Liver (tissue), 8 donors: ENCODE measurements at regions not wholly inside any gene's neighbourhood (a gene's known extent, or its start where the extent isn't known, plus 50 kb on each side); places are given as distances from the start of the nearest gene placed in this dataset.

ENCODE experiments used
- DNase-seq: peaks from one replicate; pipeline ENCODE4 v3.0.0-alpha.2; 2017; ENCODE audit warnings: low spot score
- H3K27ac ChIP-seq, 2 donors: one replicate each; pipeline ENCODE4 v1.7.0; 2013; ENCODE audit warnings: inconsistent platforms in 2 of 2, low read length in 2 of 2, control low read depth in 1 of 2, low read depth in 1 of 2, mild to moderate bottlenecking in 1 of 2
- H3K27me3 ChIP-seq, 4 donors: one replicate each; pipeline versions ENCODE4 v1.6.1 to v1.7.0; 2013; ENCODE audit warnings: low read length in 3 of 4, inconsistent platforms in 1 of 4, mild to moderate bottlenecking in 1 of 4, moderate library complexity in 1 of 4; ENCODE audit not compliant: control insufficient read depth in 4 of 4, insufficient read depth in 4 of 4
- H3K36me3 ChIP-seq, 4 donors: one replicate each; pipeline versions ENCODE4 v1.6.1 to v1.7.0; 2013; ENCODE audit warnings: low read length in 3 of 4, mild to moderate bottlenecking in 3 of 4, low read depth in 1 of 4, moderate library complexity in 1 of 4; ENCODE audit not compliant: control insufficient read depth in 4 of 4, insufficient read depth in 3 of 4
- H3K4me1 ChIP-seq, 4 donors: one replicate each; pipeline versions ENCODE4 v1.6.1 to v1.7.0; 2013; ENCODE audit warnings: low read length in 3 of 4, mild to moderate bottlenecking in 3 of 4, moderate library complexity in 1 of 4; ENCODE audit not compliant: control insufficient read depth in 4 of 4, insufficient read depth in 4 of 4
- H3K4me3 ChIP-seq, 3 donors: one replicate each; pipeline versions ENCODE4 v1.6.1 to v1.7.0; 2013; ENCODE audit warnings: low read length in 3 of 3, control low read depth in 1 of 3, low read depth in 1 of 3, mild to moderate bottlenecking in 1 of 3
- H3K9ac ChIP-seq, 2 donors: one replicate each; pipeline ENCODE4 v1.7.0; 2013; ENCODE audit warnings: low read length in 2 of 2, mild to moderate bottlenecking in 2 of 2, moderate library complexity in 2 of 2, control low read depth in 1 of 2, low read depth in 1 of 2
- H3K9me3 ChIP-seq, 4 donors: one replicate each; pipeline versions ENCODE4 v1.6.1 to v1.7.0; 2013; ENCODE audit warnings: low read length in 3 of 4; ENCODE audit not compliant: control insufficient read depth in 4 of 4
- FOXA1 ChIP-seq: IDR thresholded peaks from 2 replicates; pipeline ENCODE4 v1.6.1; 2016; ENCODE audit warnings: antibody characterized with exemption
- FOXA2 ChIP-seq: IDR thresholded peaks from 2 replicates; pipeline ENCODE4 v1.6.1; 2016; ENCODE audit warnings: antibody characterized with exemption
- GABPA ChIP-seq, 2 donors: IDR thresholded peaks in 1 of 2; conservative IDR thresholded peaks in 1 of 2; 2 replicates each; pipeline ENCODE4 v1.6.1; 2016; ENCODE audit warnings: antibody characterized with exemption in 2 of 2, mild to moderate bottlenecking in 1 of 2, moderate library complexity in 1 of 2
- HNF4A ChIP-seq, 2 donors: conservative IDR thresholded peaks; 2 replicates each; pipeline ENCODE4 v1.6.1; 2016; ENCODE audit warnings: antibody characterized with exemption in 2 of 2, mild to moderate bottlenecking in 2 of 2
- HNF4G ChIP-seq: IDR thresholded peaks from 2 replicates; pipeline ENCODE4 v1.6.1; 2016; ENCODE audit warnings: antibody characterized with exemption
- JUND ChIP-seq, 2 donors: IDR thresholded peaks; 2 replicates each; pipeline ENCODE4 v1.6.1; 2016; ENCODE audit warnings: antibody characterized with exemption in 2 of 2
- MAX ChIP-seq: IDR thresholded peaks from 2 replicates; pipeline ENCODE4 v1.6.1; 2016; ENCODE audit warnings: antibody characterized with exemption
- RAD21 ChIP-seq, 2 donors: IDR thresholded peaks; 2 replicates each; pipeline ENCODE4 v1.6.1; 2016; ENCODE audit warnings: antibody characterized with exemption in 2 of 2, mild to moderate bottlenecking in 2 of 2
- RXRA ChIP-seq, 2 donors: IDR thresholded peaks; 2 replicates each; pipeline ENCODE4 v1.6.1; 2017 to 2018; ENCODE audit warnings: antibody characterized with exemption in 2 of 2, mild to moderate bottlenecking in 1 of 2
- SP1 ChIP-seq: IDR thresholded peaks from 2 replicates; pipeline ENCODE4 v1.6.1; 2018; ENCODE audit warnings: antibody characterized with exemption, mild to moderate bottlenecking
- TAF1 ChIP-seq: conservative IDR thresholded peaks from 2 replicates; pipeline ENCODE4 v1.6.1; 2016; ENCODE audit warnings: antibody characterized with exemption, mild to moderate bottlenecking
- YY1 ChIP-seq: IDR thresholded peaks from 2 replicates; pipeline ENCODE4 v1.6.1; 2016; ENCODE audit warnings: antibody characterized with exemption, mild to moderate bottlenecking
- WGBS: extraction: QIAGEN DNeasy Blood & Tissue Kit; methylation state at CpG from one replicate; pipeline ENCODE4 v1.1.7; 2013; 5-methylcytosine and 5-hydroxymethylcytosine counted together
- TF ChIP-seq, protein P1 (sequence below): fragments of 150-350 bp; IDR thresholded peaks from 2 replicates; pipeline ENCODE4 v1.5.1; 2017; ENCODE audit warnings: improper control_type of control experiment, low read depth, low read length; ENCODE audit not compliant: missing input control
- TF ChIP-seq, protein P2 (sequence below): IDR thresholded peaks from 2 replicates; pipeline ENCODE4 v1.6.1; 2016; ENCODE audit warnings: antibody characterized with exemption
- TF ChIP-seq, protein P3 (sequence below): IDR thresholded peaks from 2 replicates; pipeline ENCODE4 v1.6.1; 2016; ENCODE audit warnings: antibody characterized with exemption, mild to moderate bottlenecking
- donor health status: healthy.
- donor health status: healthy.
- donor health status: healthy.
- donor health status: healthy.
- donor health status: healthy.

DNA sequence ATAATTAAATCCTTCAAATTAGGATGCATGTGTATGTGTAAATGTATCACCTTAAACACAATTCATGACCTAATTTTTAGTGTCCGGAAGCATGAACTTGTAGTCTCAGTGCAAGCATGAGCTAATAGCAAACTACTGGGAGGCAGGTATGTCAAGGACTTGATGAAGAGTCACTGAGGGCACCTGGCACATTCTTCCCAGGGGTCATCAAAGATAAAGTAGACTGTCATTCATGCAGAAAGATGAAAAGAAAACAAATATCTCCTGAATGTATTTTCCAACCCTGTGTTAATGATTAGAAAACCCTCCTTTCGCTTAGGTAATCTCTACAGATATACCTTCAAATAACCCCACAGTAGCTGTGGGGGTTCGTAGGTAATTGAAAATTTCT lies 234.9 kb downstream of the SOCS6 start:
- TF ChIP-seq FOXA2 = no peak
- TF ChIP-seq RXRA (IDR thresholded peaks at IDR 0.05) = no peak
- no peak for TF ChIP-seq RAD21 (IDR thresholded peaks at IDR 0.05)
- no peak for TF ChIP-seq HNF4G
- no peak for TF ChIP-seq SP1
- TF ChIP-seq MAX = no peak
- no peak for TF ChIP-seq TAF1
- TF ChIP-seq FOXA1 = no peak
- TF ChIP-seq, protein P1, sequence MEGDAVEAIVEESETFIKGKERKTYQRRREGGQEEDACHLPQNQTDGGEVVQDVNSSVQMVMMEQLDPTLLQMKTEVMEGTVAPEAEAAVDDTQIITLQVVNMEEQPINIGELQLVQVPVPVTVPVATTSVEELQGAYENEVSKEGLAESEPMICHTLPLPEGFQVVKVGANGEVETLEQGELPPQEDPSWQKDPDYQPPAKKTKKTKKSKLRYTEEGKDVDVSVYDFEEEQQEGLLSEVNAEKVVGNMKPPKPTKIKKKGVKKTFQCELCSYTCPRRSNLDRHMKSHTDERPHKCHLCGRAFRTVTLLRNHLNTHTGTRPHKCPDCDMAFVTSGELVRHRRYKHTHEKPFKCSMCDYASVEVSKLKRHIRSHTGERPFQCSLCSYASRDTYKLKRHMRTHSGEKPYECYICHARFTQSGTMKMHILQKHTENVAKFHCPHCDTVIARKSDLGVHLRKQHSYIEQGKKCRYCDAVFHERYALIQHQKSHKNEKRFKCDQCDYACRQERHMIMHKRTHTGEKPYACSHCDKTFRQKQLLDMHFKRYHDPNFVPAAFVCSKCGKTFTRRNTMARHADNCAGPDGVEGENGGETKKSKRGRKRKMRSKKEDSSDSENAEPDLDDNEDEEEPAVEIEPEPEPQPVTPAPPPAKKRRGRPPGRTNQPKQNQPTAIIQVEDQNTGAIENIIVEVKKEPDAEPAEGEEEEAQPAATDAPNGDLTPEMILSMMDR = no peak
- no peak for TF ChIP-seq HNF4A (conservative IDR thresholded peaks at IDR 0.05)
- TF ChIP-seq, protein P2, sequence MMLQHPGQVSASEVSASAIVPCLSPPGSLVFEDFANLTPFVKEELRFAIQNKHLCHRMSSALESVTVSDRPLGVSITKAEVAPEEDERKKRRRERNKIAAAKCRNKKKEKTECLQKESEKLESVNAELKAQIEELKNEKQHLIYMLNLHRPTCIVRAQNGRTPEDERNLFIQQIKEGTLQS = no peak
- no peak for TF ChIP-seq GABPA (IDR thresholded peaks at IDR 0.05 in 1 of 2, conservative IDR thresholded peaks at IDR 0.05 in 1 of 2)
- H3K27me3 ChIP-seq = peaks cover 0 to 4% (median 0%) of the 10 kb centered on the region in 4 donors
- no peaks in the 10 kb centered on the region for H3K9me3 ChIP-seq
- H3K27ac ChIP-seq = no peak overlapping the region
- no peaks in the 10 kb centered on the region for H3K4me1 ChIP-seq
- H3K36me3 ChIP-seq = no peaks in the 10 kb centered on the region
- 85% methylated on average over 3 of the region's 3 CpGs for WGBS
- no peak overlapping the region for H3K9ac ChIP-seq
- no peak overlapping the region for H3K4me3 ChIP-seq
- DNase-seq = no peak

DNA sequence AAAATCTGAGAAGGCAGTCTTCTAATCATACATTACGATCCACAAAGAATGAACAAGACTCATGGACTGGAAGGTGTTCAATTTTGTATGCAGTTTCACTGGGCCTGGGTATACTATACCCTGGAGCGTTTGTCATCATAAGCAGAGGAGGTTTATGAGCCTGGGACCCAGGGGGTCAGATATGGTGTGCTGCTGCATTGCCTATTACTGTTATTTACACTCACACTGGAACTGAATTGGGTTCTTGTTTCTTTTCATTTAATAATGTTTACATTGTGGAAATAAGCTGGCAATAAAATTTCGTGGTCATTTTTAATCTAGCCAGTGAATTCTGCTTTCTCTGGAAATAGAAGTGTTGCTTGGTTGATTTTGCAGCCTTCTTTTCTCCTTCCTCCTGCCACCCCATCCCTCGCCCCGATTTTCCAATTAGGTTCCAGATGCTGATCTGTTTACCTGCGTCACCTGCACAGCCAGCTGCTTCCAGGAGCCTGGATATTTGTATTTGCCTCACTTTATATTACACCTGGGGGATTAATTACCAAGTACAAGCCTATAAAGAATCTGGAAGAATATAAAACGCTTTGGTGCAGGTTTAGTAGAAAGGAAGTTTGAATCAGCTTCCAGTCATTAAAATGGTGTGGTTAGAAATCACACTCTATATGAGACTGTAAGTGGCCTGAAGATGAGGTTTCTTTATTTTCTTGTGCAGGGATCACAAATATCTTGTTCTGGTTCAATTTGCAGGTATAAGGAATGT lies 234.4 kb downstream of the SOCS6 start:
- TF ChIP-seq, protein P2 = no peak
- TF ChIP-seq FOXA1 (no peak), FOXA2 (no peak), HNF4G (no peak), YY1 (no peak), HNF4A (conservative IDR thresholded peaks at IDR 0.05) (no peak)
- Histone ChIP-seq H3K4me3 (no peak overlapping the region), H3K9ac (no peak overlapping the region), H3K36me3 (no peaks in the 10 kb centered on the region), H3K4me1 (no peaks in the 10 kb centered on the region), H3K9me3 (no peaks in the 10 kb centered on the region), H3K27ac (no peak overlapping the region), H3K27me3 (peaks cover 0 to 4% (median 0%) of the 10 kb centered on the region in 4 donors)
- no peak for DNase-seq
- 69% methylated on average over 7 of the region's 7 CpGs for WGBS

GRCh38 chr18:70522183-70522680 lies 233.4 kb downstream of the SOCS6 start:
- Histone ChIP-seq H3K4me1 (no peaks in the 10 kb centered on the region), H3K9ac (no peak overlapping the region), H3K9me3 (no peaks in the 10 kb centered on the region), H3K4me3 (no peak overlapping the region), H3K27me3 (peaks cover 0 to 4% (median 0%) of the 10 kb centered on the region in 4 donors), H3K27ac (no peak overlapping the region), H3K36me3 (no peaks in the 10 kb centered on the region)
- no peak for DNase-seq
- 74% methylated on average over 5 of the region's 5 CpGs for WGBS
- TF ChIP-seq RAD21 (IDR thresholded peaks at IDR 0.05) (no peak), GABPA (IDR thresholded peaks at IDR 0.05 in 1 of 2, conservative IDR thresholded peaks at IDR 0.05 in 1 of 2) (no peak), FOXA2 (no peak), HNF4G (no peak), HNF4A (conservative IDR thresholded peaks at IDR 0.05) (no peak), MAX (no peak), RXRA (IDR thresholded peaks at IDR 0.05) (no peak), FOXA1 (no peak), TAF1 (no peak), JUND (IDR thresholded peaks at IDR 0.05) (no peak)
- TF ChIP-seq, protein P2 = no peak
- TF ChIP-seq, protein P3, sequence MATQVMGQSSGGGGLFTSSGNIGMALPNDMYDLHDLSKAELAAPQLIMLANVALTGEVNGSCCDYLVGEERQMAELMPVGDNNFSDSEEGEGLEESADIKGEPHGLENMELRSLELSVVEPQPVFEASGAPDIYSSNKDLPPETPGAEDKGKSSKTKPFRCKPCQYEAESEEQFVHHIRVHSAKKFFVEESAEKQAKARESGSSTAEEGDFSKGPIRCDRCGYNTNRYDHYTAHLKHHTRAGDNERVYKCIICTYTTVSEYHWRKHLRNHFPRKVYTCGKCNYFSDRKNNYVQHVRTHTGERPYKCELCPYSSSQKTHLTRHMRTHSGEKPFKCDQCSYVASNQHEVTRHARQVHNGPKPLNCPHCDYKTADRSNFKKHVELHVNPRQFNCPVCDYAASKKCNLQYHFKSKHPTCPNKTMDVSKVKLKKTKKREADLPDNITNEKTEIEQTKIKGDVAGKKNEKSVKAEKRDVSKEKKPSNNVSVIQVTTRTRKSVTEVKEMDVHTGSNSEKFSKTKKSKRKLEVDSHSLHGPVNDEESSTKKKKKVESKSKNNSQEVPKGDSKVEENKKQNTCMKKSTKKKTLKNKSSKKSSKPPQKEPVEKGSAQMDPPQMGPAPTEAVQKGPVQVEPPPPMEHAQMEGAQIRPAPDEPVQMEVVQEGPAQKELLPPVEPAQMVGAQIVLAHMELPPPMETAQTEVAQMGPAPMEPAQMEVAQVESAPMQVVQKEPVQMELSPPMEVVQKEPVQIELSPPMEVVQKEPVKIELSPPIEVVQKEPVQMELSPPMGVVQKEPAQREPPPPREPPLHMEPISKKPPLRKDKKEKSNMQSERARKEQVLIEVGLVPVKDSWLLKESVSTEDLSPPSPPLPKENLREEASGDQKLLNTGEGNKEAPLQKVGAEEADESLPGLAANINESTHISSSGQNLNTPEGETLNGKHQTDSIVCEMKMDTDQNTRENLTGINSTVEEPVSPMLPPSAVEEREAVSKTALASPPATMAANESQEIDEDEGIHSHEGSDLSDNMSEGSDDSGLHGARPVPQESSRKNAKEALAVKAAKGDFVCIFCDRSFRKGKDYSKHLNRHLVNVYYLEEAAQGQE = no peak
- TF ChIP-seq, protein P1 = no peak
